Endothelial cell of umbilical vein (primary cell): ENCODE measurements at regions not wholly inside any gene's neighbourhood (a gene's known extent, or its start where the extent isn't known, plus 50 kb on each side); places are given as distances from the start of the nearest gene placed in this dataset.

Experiments
- CTCF ChIP-seq, 2 donors: IDR thresholded peaks; 1 replicate in 1 of 2; 2 replicates in 1 of 2; pipeline ENCODE4 v1.5.1; 2011; ENCODE audit warnings: low read length in 2 of 2, mild to moderate bottlenecking in 2 of 2, moderate library complexity in 2 of 2, control low read depth in 1 of 2, inconsistent platforms in 1 of 2, low read depth in 1 of 2; ENCODE audit not compliant: insufficient read depth in 1 of 2; ENCODE audit errors: extremely low read depth in 1 of 2
- EZH2 ChIP-seq: IDR thresholded peaks from 2 replicates; pipeline ENCODE4 v1.6.1; 2012; ENCODE audit warnings: borderline replicate concordance, low read depth, mild to moderate bottlenecking, moderate library complexity, low read length, inconsistent platforms; ENCODE audit not compliant: severe bottlenecking
- FOS ChIP-seq: IDR thresholded peaks from 2 replicates; pipeline ENCODE4 v1.6.1; 2011; ENCODE audit warnings: mild to moderate bottlenecking, low read length, moderate library complexity, borderline replicate concordance; ENCODE audit not compliant: insufficient read depth
- JUN ChIP-seq: IDR thresholded peaks from 2 replicates; pipeline ENCODE4 v1.6.1; 2011; ENCODE audit warnings: borderline replicate concordance, low read depth; ENCODE audit not compliant: insufficient read length, insufficient read depth
- MAX ChIP-seq: IDR thresholded peaks from 2 replicates; pipeline ENCODE4 v1.6.1; 2011; ENCODE audit not compliant: insufficient read depth, insufficient read length
- MYC ChIP-seq: IDR thresholded peaks from one replicate; pipeline ENCODE4 v1.6.1; 2011; ENCODE audit warnings: mild to moderate bottlenecking, low read depth, low read length
- POLR2A ChIP-seq: IDR thresholded peaks from 2 replicates; pipeline ENCODE4 v1.6.1; 2012; ENCODE audit warnings: low read depth, mild to moderate bottlenecking, control low read depth, low read length

GRCh38 chr11:105344938-105345337, 205.4 kb upstream of the CARD18 start:
- TF ChIP-seq MAX (no peak), CTCF (IDR thresholded peaks at IDR 0.05; ENCODE audit: extremely low read depth in 1 of 2, insufficient read depth in 1 of 2, low read depth in 1 of 2, low read length in 2 of 2) (no peak), POLR2A (no peak), JUN (no peak), FOS (no peak), EZH2 (no peak), MYC (no peak)
